ENCODE measurements at regions not wholly inside any gene's neighbourhood (a gene's known extent, or its start where the extent isn't known, plus 50 kb on each side); places are given as distances from the start of the nearest gene placed in this dataset.

GRCh38 chr4:180949424-180950213 lies 1293.6 kb upstream of the TENM3 start:
- no peak for ATAC-seq
- no peaks in the 10 kb centered on the region for H3K9me3 ChIP-seq
- no peaks in the 10 kb centered on the region for H3K4me1 ChIP-seq
- intact Hi-C loops (cut with DNase I), result no loop called here
- no peaks in the 10 kb centered on the region for H3K36me3 ChIP-seq
- no peak overlapping the region for H3K4me3 ChIP-seq
- TF ChIP-seq CTCF (IDR thresholded peaks at IDR 0.05) (no peak), POLR2A (IDR thresholded peaks at IDR 0.05) (no peak)
- DNase-seq, result no peak
- no peaks in the 10 kb centered on the region for H3K27me3 ChIP-seq
- WGBS, 4 donors, result 76 to 83% (median 80%) methylated on average over 7 of the region's 7 CpGs
- no peak overlapping the region for H3K27ac ChIP-seq

- no peaks in the 10 kb centered on the region for H3K9me3 ChIP-seq
- ATAC-seq (no peak), DNase-seq (no peak)
- H3K27me3 ChIP-seq, result no peaks in the 10 kb centered on the region
- no peaks in the 10 kb centered on the region for H3K36me3 ChIP-seq
- no peaks in the 10 kb centered on the region for H3K4me1 ChIP-seq
- H3K27ac ChIP-seq, result no peak overlapping the region
- intact Hi-C loops (cut with DNase I), result no loop called here
- TF ChIP-seq POLR2A (IDR thresholded peaks at IDR 0.05) (no peak), CTCF (IDR thresholded peaks at IDR 0.05) (no peak)
- H3K4me3 ChIP-seq, result no peak overlapping the region
- WGBS, 4 donors, result 72 to 88% (median 83%) methylated on average over 1 of the region's 1 CpG
These were observed 1292.8 kb upstream of the TENM3 start for GRCh38 chr4:180950377-180950776.

GRCh38 chr4:180951312-180951711 lies 1291.9 kb upstream of the TENM3 start:
- Histone ChIP-seq H3K27me3 (no peaks in the 10 kb centered on the region), H3K9me3 (no peaks in the 10 kb centered on the region), H3K4me1 (no peaks in the 10 kb centered on the region), H3K4me3 (no peak overlapping the region), H3K27ac (no peak overlapping the region), H3K36me3 (no peaks in the 10 kb centered on the region)
- intact Hi-C loops (cut with DNase I), result no loop called here
- no peak for DNase-seq
- TF ChIP-seq POLR2A (IDR thresholded peaks at IDR 0.05) (no peak), CTCF (IDR thresholded peaks at IDR 0.05) (no peak)
- no peak for ATAC-seq
- WGBS, 4 donors, result 81 to 91% (median 86%) methylated on average over 2 of the region's 2 CpGs

- H3K27ac ChIP-seq, result no peak overlapping the region
- H3K4me1 ChIP-seq, result no peaks in the 10 kb centered on the region
- H3K27me3 ChIP-seq, result no peaks in the 10 kb centered on the region
- no peaks in the 10 kb centered on the region for H3K9me3 ChIP-seq
- H3K4me3 ChIP-seq, result no peak overlapping the region
- WGBS, 4 donors, result 78 to 88% (median 84%) methylated on average over 4 of the region's 4 CpGs
- intact Hi-C loops (cut with DNase I), result no loop called here
- DNase-seq (no peak), ATAC-seq (no peak)
- no peak for TF ChIP-seq CTCF (IDR thresholded peaks at IDR 0.05)
- TF ChIP-seq POLR2A (IDR thresholded peaks at IDR 0.05), result no peak
- no peaks in the 10 kb centered on the region for H3K36me3 ChIP-seq
These were observed 1289.6 kb upstream of the TENM3 start for GRCh38 chr4:180953572-180953971.

All from heart left ventricle (tissue), 16 donors.